ENCODE measurements at regions not wholly inside any gene's neighbourhood (a gene's known extent, or its start where the extent isn't known, plus 50 kb on each side); places are given as distances from the start of the nearest gene placed in this dataset.

DNA sequence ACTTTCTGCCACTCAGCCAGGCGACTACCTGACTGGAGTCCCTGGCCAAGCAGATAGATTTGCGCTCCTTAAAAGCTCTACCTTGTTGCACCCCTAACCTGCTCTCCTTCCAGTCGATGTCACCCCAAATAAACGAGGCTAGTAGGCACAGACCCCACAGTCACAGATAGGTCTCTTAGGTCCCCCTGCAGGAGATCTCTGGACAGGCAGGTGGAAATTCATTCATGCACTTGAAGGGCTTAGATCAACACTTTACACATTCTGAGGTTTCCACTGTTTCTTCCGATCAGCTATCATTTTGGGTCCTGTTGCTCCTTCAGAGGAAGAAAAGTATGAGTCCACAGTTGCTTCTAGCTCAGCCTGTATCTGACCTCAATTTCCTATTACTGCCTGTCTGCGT is 272.6 kb upstream of the FMN2 start:
- TF ChIP-seq EZH2phosphoT487 (IDR thresholded peaks at IDR 0.05) (no peak), CTCF (IDR thresholded peaks at IDR 0.05) (peak; percentile 57)
- H3K4me1 Mint-ChIP-seq, result peaks cover 18% of the 10 kb centered on the region
- H3K9me3 Mint-ChIP-seq, result no peaks in the 10 kb centered on the region

GRCh38 chr1:239819756-239820250 is 271.9 kb upstream of the FMN2 start:
- Histone ChIP-seq H3K4me1 (no peaks in the 10 kb centered on the region), H3K36me3 (no peaks in the 10 kb centered on the region), H3F3A (ENCODE audit: low read depth) (no peaks in the 10 kb centered on the region), H2AFZ (replicated peaks) (no peak overlapping the region), H3K4me2 (no peak overlapping the region), H3K27me3 (no peaks in the 10 kb centered on the region), H3K27ac (no peak overlapping the region), H3K79me2 (ENCODE audit: low read depth) (no peaks in the 10 kb centered on the region), H3K9ac (no peak overlapping the region), H3K4me3 (no peak overlapping the region), H3K9me3 (ENCODE audit: low read depth) (no peaks in the 10 kb centered on the region), H4K20me1 (ENCODE audit: low read depth) (no peaks in the 10 kb centered on the region)
- DNase-seq (ENCODE audit: low spot score), result no peak
- no peaks in the 10 kb centered on the region for H3K27me3 Mint-ChIP-seq (ENCODE audit: insufficient read depth, low read depth)
- H3K9me3 Mint-ChIP-seq, result no peaks in the 10 kb centered on the region
- H3K4me1 Mint-ChIP-seq, result peaks cover 13% of the 10 kb centered on the region
- TF ChIP-seq EZH2 (IDR thresholded peaks at IDR 0.05) (no peak), CTCF (IDR thresholded peaks at IDR 0.05) (no peak), EZH2phosphoT487 (IDR thresholded peaks at IDR 0.05) (no peak)
- no peak overlapping the region for H3K4me3 Mint-ChIP-seq
- no peaks in the 10 kb centered on the region for H3K36me3 Mint-ChIP-seq
- H3K27ac Mint-ChIP-seq, result no peak overlapping the region

More for the DNA sequence above, 272.6 kb upstream of the FMN2 start:
- H3K4me3 Mint-ChIP-seq, result no peak overlapping the region
- no peak overlapping the region for H3K4me2 ChIP-seq
- no peaks in the 10 kb centered on the region for H3K36me3 ChIP-seq
- H3K27ac Mint-ChIP-seq, result no peak overlapping the region
- H3K36me3 Mint-ChIP-seq, result no peaks in the 10 kb centered on the region
- no peak overlapping the region for H3K27ac ChIP-seq
- peak; percentile 29 for DNase-seq (ENCODE audit: low spot score)
- H3K4me3 ChIP-seq, result no peak overlapping the region
- no peak overlapping the region for H3K9ac ChIP-seq
- no peaks in the 10 kb centered on the region for H3K79me2 ChIP-seq (ENCODE audit: low read depth)
- H3F3A ChIP-seq (ENCODE audit: low read depth), result no peaks in the 10 kb centered on the region
- H3K9me3 ChIP-seq (ENCODE audit: low read depth), result no peaks in the 10 kb centered on the region
- H3K27me3 ChIP-seq, result no peaks in the 10 kb centered on the region
- H3K4me1 ChIP-seq, result no peaks in the 10 kb centered on the region
- H3K27me3 Mint-ChIP-seq (ENCODE audit: insufficient read depth, low read depth), result no peaks in the 10 kb centered on the region
- H2AFZ ChIP-seq (replicated peaks), result no peak overlapping the region
- no peaks in the 10 kb centered on the region for H4K20me1 ChIP-seq (ENCODE audit: low read depth)

GRCh38 chr1:239823852-239824251 is 267.8 kb upstream of the FMN2 start:
- no peak overlapping the region for H3K4me3 Mint-ChIP-seq
- no peaks in the 10 kb centered on the region for H3K79me2 ChIP-seq (ENCODE audit: low read depth)
- H3K27ac Mint-ChIP-seq, result no peak overlapping the region
- H3K4me1 ChIP-seq, result no peaks in the 10 kb centered on the region
- H4K20me1 ChIP-seq (ENCODE audit: low read depth), result no peaks in the 10 kb centered on the region
- H3K4me2 ChIP-seq, result no peak overlapping the region
- H3K27ac ChIP-seq, result no peak overlapping the region
- no peaks in the 10 kb centered on the region for H3K36me3 ChIP-seq
- H3K27me3 Mint-ChIP-seq (ENCODE audit: insufficient read depth, low read depth), result no peaks in the 10 kb centered on the region
- no peak overlapping the region for H2AFZ ChIP-seq (replicated peaks)
- no peaks in the 10 kb centered on the region for H3K9me3 ChIP-seq (ENCODE audit: low read depth)
- H3K4me1 Mint-ChIP-seq, result peaks cover 6% of the 10 kb centered on the region
- H3K9me3 Mint-ChIP-seq, result no peaks in the 10 kb centered on the region
- H3K27me3 ChIP-seq, result no peaks in the 10 kb centered on the region
- DNase-seq (ENCODE audit: low spot score), result no peak
- no peak overlapping the region for H3K9ac ChIP-seq
- no peak overlapping the region for H3K4me3 ChIP-seq
- no peaks in the 10 kb centered on the region for H3K36me3 Mint-ChIP-seq
- TF ChIP-seq EZH2phosphoT487 (IDR thresholded peaks at IDR 0.05) (no peak), EZH2 (IDR thresholded peaks at IDR 0.05) (no peak), CTCF (IDR thresholded peaks at IDR 0.05) (no peak)
- H3F3A ChIP-seq (ENCODE audit: low read depth), result no peaks in the 10 kb centered on the region
